Tibial artery (tissue), 4 donors: ENCODE measurements at regions not wholly inside any gene's neighbourhood (a gene's known extent, or its start where the extent isn't known, plus 50 kb on each side); places are given as distances from the start of the nearest gene placed in this dataset.

Source experiments
- DNase-seq, 2 donors: peaks; one replicate each; pipeline ENCODE4 v3.0.0-alpha.2; 2019
- H3K27ac ChIP-seq, 2 donors: fragments of 200-600 bp; sonication (generic) in 1 of 2; 1 replicate in 1 of 2; 2 replicates in 1 of 2; pipeline ENCODE4 v1.5.1; 2018 to 2019; ENCODE audit warnings: mild to moderate bottlenecking in 1 of 2
- H3K27me3 ChIP-seq, 2 donors: fragments of 200-600 bp; sonication (generic) in 1 of 2; one replicate each; pipeline versions ENCODE4 v1.5.1 to v1.6.0; 2016 to 2019
- H3K36me3 ChIP-seq, 3 donors: fragments of 200-600 bp; sonication (generic) in 2 of 3; one replicate each; pipeline ENCODE4 v1.5.1; 2016 to 2019; ENCODE audit warnings: mild to moderate bottlenecking in 2 of 3
- H3K4me1 ChIP-seq, 4 donors: fragments of 200-600 bp; sonication (generic) in 2 of 4; 1 replicate in 3 of 4; 2 replicates in 1 of 4; pipeline ENCODE4 v1.5.1; 2016 to 2019
- H3K4me3 ChIP-seq, 2 donors: fragments of 200-600 bp; sonication (generic) in 1 of 2; 1 replicate in 1 of 2; 2 replicates in 1 of 2; pipeline ENCODE4 v1.5.1; 2018 to 2019; ENCODE audit warnings: mild to moderate bottlenecking in 2 of 2
- H3K9me3 ChIP-seq, 3 donors: fragments of 200-600 bp; sonication (generic) in 1 of 3; one replicate each; pipeline ENCODE4 v1.5.1; 2016 to 2019
- CTCF ChIP-seq, 2 experiments: fragments of 200-600 bp in 1 of 2; fragments of 450-650 bp in 1 of 2; IDR thresholded peaks; one replicate each; pipeline ENCODE4 v1.5.1; 2017 to 2019; ENCODE audit warnings: antibody characterized with exemption in 2 of 2, mild to moderate bottlenecking in 1 of 2, moderate library complexity in 1 of 2
- intact Hi-C: fragments of 100-400 bp; cut with DNase I; formaldehyde crosslinking; loops from one replicate; pipeline ENCODE4 v1.15.0; 2023; ENCODE audit warnings: low total_unique reads

- Histone ChIP-seq H3K27ac (no peak overlapping the region), H3K4me3 (no peak overlapping the region), H3K27me3 (no peaks in the 10 kb centered on the region), H3K9me3 (no peaks in the 10 kb centered on the region), H3K4me1 (no peaks in the 10 kb centered on the region), H3K36me3 (no peaks in the 10 kb centered on the region)
- no peak for DNase-seq
- intact Hi-C loops = no loop called here
- no peak for TF ChIP-seq CTCF (IDR thresholded peaks at IDR 0.05)
Measured at GRCh38 chr6:9116026-9116425, 680.7 kb upstream of the SLC35B3 start.

- TF ChIP-seq CTCF (IDR thresholded peaks at IDR 0.05) = no peak
- Histone ChIP-seq H3K27me3 (no peaks in the 10 kb centered on the region), H3K27ac (no peak overlapping the region), H3K4me1 (no peaks in the 10 kb centered on the region), H3K4me3 (no peak overlapping the region), H3K9me3 (no peaks in the 10 kb centered on the region), H3K36me3 (no peaks in the 10 kb centered on the region)
- DNase-seq = no peak
- intact Hi-C loops = no loop called here
Measured at GRCh38 chr6:9112544-9112943, 677.2 kb upstream of the SLC35B3 start.

- H3K27ac ChIP-seq = no peak overlapping the region
Measured at GRCh38 chr6:9103876-9104521, 668.7 kb upstream of the SLC35B3 start.

GRCh38 chr6:9101920-9102319 is 666.6 kb upstream of the SLC35B3 start:
- TF ChIP-seq CTCF (IDR thresholded peaks at IDR 0.05) = no peak
- Histone ChIP-seq H3K27ac (no peak overlapping the region), H3K36me3 (no peaks in the 10 kb centered on the region), H3K27me3 (no peaks in the 10 kb centered on the region), H3K4me3 (no peak overlapping the region), H3K9me3 (no peaks in the 10 kb centered on the region), H3K4me1 (no peaks in the 10 kb centered on the region)
- no peak for DNase-seq
- intact Hi-C loops = no loop called here

More at GRCh38 chr6:9103876-9104521, 668.7 kb upstream of the SLC35B3 start:
- Histone ChIP-seq H3K9me3 (no peaks in the 10 kb centered on the region), H3K4me3 (no peak overlapping the region), H3K4me1 (no peaks in the 10 kb centered on the region), H3K36me3 (no peaks in the 10 kb centered on the region), H3K27me3 (no peaks in the 10 kb centered on the region)
- DNase-seq = no peak
- no peak for TF ChIP-seq CTCF (IDR thresholded peaks at IDR 0.05)
- intact Hi-C loops = no loop called here

GRCh38 chr6:9100869-9101580 is 665.7 kb upstream of the SLC35B3 start:
- H3K4me1 ChIP-seq = no peaks in the 10 kb centered on the region
- intact Hi-C loops = no loop called here
- H3K9me3 ChIP-seq = no peaks in the 10 kb centered on the region
- H3K4me3 ChIP-seq = no peak overlapping the region
- H3K27ac ChIP-seq = no peak overlapping the region
- no peaks in the 10 kb centered on the region for H3K27me3 ChIP-seq
- DNase-seq = no peak
- no peak for TF ChIP-seq CTCF (IDR thresholded peaks at IDR 0.05)
- H3K36me3 ChIP-seq = no peaks in the 10 kb centered on the region
